Activated CD4-positive, alpha-beta memory T cell treated with anti-CD3 and anti-CD28 coated beads, Interleukin-2, amount 10 ng/mL, durations not matched to agents 7 days and 5 days (primary cell): ENCODE measurements at regions not wholly inside any gene's neighbourhood (a gene's known extent, or its start where the extent isn't known, plus 50 kb on each side); places are given as distances from the start of the nearest gene placed in this dataset.

Experiments used
- CTCF ChIA-PET: fragments of 350-600 bp; sonication (Branson Sonifier 250); formaldehyde crosslinking; loops from one replicate; lab custom pipeline; 2021; ENCODE audit warnings: antibody characterized with exemption, inconsistent platforms; lab: Charles Lee
- POLR2A ChIA-PET: fragments of 350-600 bp; sonication (Branson Sonifier 250); formaldehyde crosslinking; loops from one replicate; lab custom pipeline; 2021; ENCODE audit warnings: antibody characterized with exemption; lab: Charles Lee
- DNase-seq: peaks from one replicate; pipeline ENCODE4 v3.0.0-alpha.2; 2020
- H3K27ac Mint-ChIP-seq: one replicate; pipeline ENCODE4 v1.8.0; 2021; ENCODE audit warnings: mild to moderate bottlenecking, mixed read lengths
- H3K27me3 Mint-ChIP-seq: one replicate; pipeline ENCODE4 v1.8.0; 2021; ENCODE audit warnings: mixed read lengths
- H3K36me3 Mint-ChIP-seq: one replicate; pipeline ENCODE4 v1.8.0; 2021; ENCODE audit warnings: low read depth, mixed read lengths
- H3K4me1 Mint-ChIP-seq: one replicate; pipeline ENCODE4 v1.8.0; 2021; ENCODE audit warnings: mixed read lengths
- H3K4me3 Mint-ChIP-seq: one replicate; pipeline ENCODE4 v1.8.0; 2021; ENCODE audit warnings: mild to moderate bottlenecking, mixed read lengths
- H3K9me3 Mint-ChIP-seq: one replicate; pipeline ENCODE4 v1.8.0; 2021; ENCODE audit warnings: mixed read lengths

- H3K36me3 Mint-ChIP-seq = no peaks in the 10 kb centered on the region
- H3K27ac Mint-ChIP-seq = no peak overlapping the region
- H3K4me1 Mint-ChIP-seq = no peaks in the 10 kb centered on the region
- no peak for DNase-seq
- H3K9me3 Mint-ChIP-seq = peaks cover 16% of the 10 kb centered on the region
- H3K27me3 Mint-ChIP-seq = no peaks in the 10 kb centered on the region
- no peak overlapping the region for H3K4me3 Mint-ChIP-seq
- POLR2A ChIA-PET = no interaction called here
- CTCF ChIA-PET = no interaction called here
Observed at GRCh38 chr21:16667395-16667794, 845.4 kb upstream of the CXADR start.

- ChIA-PET POLR2A (no interaction called here), CTCF (no interaction called here)
- Mint-ChIP-seq H3K36me3 (no peaks in the 10 kb centered on the region), H3K4me3 (no peak overlapping the region), H3K27me3 (no peaks in the 10 kb centered on the region), H3K9me3 (peaks cover 2% of the 10 kb centered on the region), H3K4me1 (no peaks in the 10 kb centered on the region), H3K27ac (no peak overlapping the region)
- DNase-seq = no peak
Observed at GRCh38 chr21:16674949-16675348, 837.9 kb upstream of the CXADR start.

DNA sequence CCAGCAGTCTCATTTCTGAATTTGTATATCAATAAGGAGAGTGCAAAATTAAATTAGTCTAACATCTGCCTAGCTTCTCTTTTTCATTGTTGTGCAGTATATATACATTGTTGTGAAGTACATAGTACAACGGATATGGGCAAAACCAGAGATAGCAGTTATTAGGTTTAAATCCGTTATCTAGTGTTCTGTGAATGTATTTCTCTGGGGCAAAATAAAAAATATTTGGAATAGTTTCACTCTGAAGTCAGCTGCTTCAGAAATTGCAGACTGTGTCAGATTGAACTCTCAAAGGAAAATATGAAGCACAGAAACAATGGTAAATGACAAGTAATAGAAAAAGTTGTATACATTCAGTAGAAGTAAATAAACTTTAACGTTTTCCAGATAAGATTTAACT is 836.5 kb upstream of the CXADR start:
- H3K27ac Mint-ChIP-seq = no peak overlapping the region
- no peaks in the 10 kb centered on the region for H3K4me1 Mint-ChIP-seq
- CTCF ChIA-PET = no interaction called here
- peaks cover 4% of the 10 kb centered on the region for H3K9me3 Mint-ChIP-seq
- H3K27me3 Mint-ChIP-seq = no peaks in the 10 kb centered on the region
- no peak for DNase-seq
- H3K4me3 Mint-ChIP-seq = no peak overlapping the region
- H3K36me3 Mint-ChIP-seq = no peaks in the 10 kb centered on the region
- POLR2A ChIA-PET = no interaction called here

DNA sequence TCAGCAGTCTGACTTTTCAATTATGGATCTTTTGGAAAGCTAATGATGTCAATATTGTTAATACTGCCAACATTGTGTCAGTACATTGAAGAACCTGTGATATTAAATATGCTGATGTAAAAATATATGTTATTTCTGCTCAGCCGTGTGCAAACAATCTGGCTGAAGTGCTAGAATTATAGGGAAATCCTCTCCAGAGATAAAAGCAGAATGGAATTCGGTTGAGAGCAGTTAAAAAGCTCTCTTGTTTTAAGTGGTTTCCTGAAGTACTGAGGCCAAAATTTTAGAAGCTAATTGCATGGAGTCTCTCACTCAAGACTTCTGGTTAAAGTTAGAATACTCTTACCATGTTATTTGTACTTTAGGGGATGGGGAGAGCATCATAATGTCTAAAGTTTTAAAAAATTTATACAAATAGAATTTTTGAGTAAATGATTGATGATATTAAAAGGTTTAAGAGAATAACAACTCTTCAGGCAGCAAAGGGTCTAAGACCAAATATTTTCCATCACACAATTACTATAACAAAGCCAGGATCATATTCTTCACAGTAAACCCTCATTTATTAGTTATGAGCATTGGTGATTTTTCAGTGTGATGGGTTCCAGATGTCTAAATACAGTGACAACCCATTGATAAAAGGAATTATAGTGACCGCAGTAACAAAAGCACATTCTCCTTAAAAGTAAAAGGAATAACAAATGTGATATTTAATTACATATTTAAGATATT is 834.2 kb upstream of the CXADR start:
- ChIA-PET POLR2A (no interaction called here), CTCF (no interaction called here)
- no peaks in the 10 kb centered on the region for H3K27me3 Mint-ChIP-seq
- H3K36me3 Mint-ChIP-seq = no peaks in the 10 kb centered on the region
- no peak overlapping the region for H3K27ac Mint-ChIP-seq
- peaks cover 4% of the 10 kb centered on the region for H3K9me3 Mint-ChIP-seq
- no peak for DNase-seq
- H3K4me3 Mint-ChIP-seq = no peak overlapping the region
- H3K4me1 Mint-ChIP-seq = no peaks in the 10 kb centered on the region

DNA sequence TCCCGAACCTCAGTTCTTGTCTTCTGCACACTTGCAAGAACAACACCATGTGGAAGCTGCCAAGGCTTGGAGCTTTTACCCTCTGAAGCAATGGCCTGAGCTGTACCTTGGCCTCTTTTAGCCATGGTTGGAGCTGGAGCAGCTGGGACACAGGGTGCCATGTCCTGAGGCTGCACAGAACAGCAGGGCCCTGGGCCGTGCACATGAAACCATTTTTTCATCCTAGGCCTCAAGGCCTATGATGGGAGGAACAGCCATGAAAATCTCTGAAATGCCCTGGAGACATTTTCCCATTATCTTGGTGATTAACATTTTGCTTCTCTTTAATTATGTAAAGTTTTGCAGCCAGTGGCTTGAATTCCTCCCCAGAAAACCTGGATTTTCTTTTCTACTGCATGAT is 817.8 kb upstream of the CXADR start:
- no peak for DNase-seq
- H3K27me3 Mint-ChIP-seq = no peaks in the 10 kb centered on the region
- no peak overlapping the region for H3K4me3 Mint-ChIP-seq
- H3K27ac Mint-ChIP-seq = no peak overlapping the region
- peaks cover 31% of the 10 kb centered on the region for H3K9me3 Mint-ChIP-seq
- POLR2A ChIA-PET = no interaction called here
- H3K36me3 Mint-ChIP-seq = no peaks in the 10 kb centered on the region
- CTCF ChIA-PET = no interaction called here
- H3K4me1 Mint-ChIP-seq = no peaks in the 10 kb centered on the region

GRCh38 chr21:16707274-16707673 is 805.6 kb upstream of the CXADR start:
- Mint-ChIP-seq H3K27ac (no peak overlapping the region), H3K9me3 (peaks cover 15% of the 10 kb centered on the region)
- CTCF ChIA-PET = no interaction called here

GRCh38 chr21:16708101-16708835 is 804.6 kb upstream of the CXADR start:
- POLR2A ChIA-PET = no interaction called here
- Mint-ChIP-seq H3K9me3 (peaks cover 10% of the 10 kb centered on the region), H3K27ac (no peak overlapping the region), H3K36me3 (no peaks in the 10 kb centered on the region), H3K4me3 (no peak overlapping the region), H3K27me3 (no peaks in the 10 kb centered on the region), H3K4me1 (no peaks in the 10 kb centered on the region)
- CTCF ChIA-PET = no interaction called here
- DNase-seq = no peak

More at GRCh38 chr21:16707274-16707673, 805.6 kb upstream of the CXADR start:
- no peak for DNase-seq
- Mint-ChIP-seq H3K36me3 (no peaks in the 10 kb centered on the region), H3K4me1 (no peaks in the 10 kb centered on the region), H3K27me3 (no peaks in the 10 kb centered on the region), H3K4me3 (no peak overlapping the region)
- POLR2A ChIA-PET = no interaction called here

- Mint-ChIP-seq H3K4me3 (no peak overlapping the region), H3K27me3 (no peaks in the 10 kb centered on the region), H3K9me3 (peaks cover 11% of the 10 kb centered on the region), H3K27ac (no peak overlapping the region), H3K4me1 (no peaks in the 10 kb centered on the region), H3K36me3 (no peaks in the 10 kb centered on the region)
- ChIA-PET CTCF (no interaction called here), POLR2A (no interaction called here)
- DNase-seq = no peak
Observed at GRCh38 chr21:16709866-16710550, 802.8 kb upstream of the CXADR start.

GRCh38 chr21:16711757-16712156 is 801.1 kb upstream of the CXADR start:
- no peak for DNase-seq
- ChIA-PET CTCF (no interaction called here), POLR2A (no interaction called here)
- no peaks in the 10 kb centered on the region for H3K4me1 Mint-ChIP-seq
- no peaks in the 10 kb centered on the region for H3K36me3 Mint-ChIP-seq
- peaks cover 11% of the 10 kb centered on the region for H3K9me3 Mint-ChIP-seq
- H3K27me3 Mint-ChIP-seq = no peaks in the 10 kb centered on the region
- no peak overlapping the region for H3K27ac Mint-ChIP-seq
- no peak overlapping the region for H3K4me3 Mint-ChIP-seq

- no peaks in the 10 kb centered on the region for H3K4me1 Mint-ChIP-seq
- DNase-seq = no peak
- H3K27me3 Mint-ChIP-seq = no peaks in the 10 kb centered on the region
- ChIA-PET CTCF (no interaction called here), POLR2A (no interaction called here)
- H3K27ac Mint-ChIP-seq = no peak overlapping the region
- no peaks in the 10 kb centered on the region for H3K36me3 Mint-ChIP-seq
- no peak overlapping the region for H3K4me3 Mint-ChIP-seq
- H3K9me3 Mint-ChIP-seq = peaks cover 12% of the 10 kb centered on the region
Observed at GRCh38 chr21:16713331-16714117, 799.3 kb upstream of the CXADR start.

DNA sequence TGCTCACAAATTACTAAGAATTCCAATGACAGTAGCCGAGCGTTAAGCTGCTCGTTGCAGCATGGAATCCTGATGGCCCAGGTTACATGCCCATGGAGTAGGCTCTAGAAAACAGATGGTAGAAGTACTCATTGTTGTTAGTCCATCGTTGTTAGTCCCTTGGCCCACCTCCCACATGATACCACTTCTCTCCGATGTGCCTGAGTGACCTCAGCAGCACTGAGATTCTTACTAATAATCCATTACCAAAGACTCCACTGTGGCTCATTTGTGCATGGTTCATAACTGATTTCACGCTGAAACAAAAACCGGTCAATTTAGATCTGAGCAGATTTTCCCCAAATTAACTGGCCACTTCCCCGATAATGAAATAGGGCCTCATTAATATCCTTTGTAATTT is 772.3 kb upstream of the CXADR start:
- no peak for DNase-seq
- CTCF ChIA-PET = no interaction called here
- no peaks in the 10 kb centered on the region for H3K36me3 Mint-ChIP-seq
- POLR2A ChIA-PET = no interaction called here
- no peak overlapping the region for H3K4me3 Mint-ChIP-seq
- peaks cover 28% of the 10 kb centered on the region for H3K9me3 Mint-ChIP-seq
- no peaks in the 10 kb centered on the region for H3K4me1 Mint-ChIP-seq
- H3K27ac Mint-ChIP-seq = no peak overlapping the region
- H3K27me3 Mint-ChIP-seq = no peaks in the 10 kb centered on the region

DNA sequence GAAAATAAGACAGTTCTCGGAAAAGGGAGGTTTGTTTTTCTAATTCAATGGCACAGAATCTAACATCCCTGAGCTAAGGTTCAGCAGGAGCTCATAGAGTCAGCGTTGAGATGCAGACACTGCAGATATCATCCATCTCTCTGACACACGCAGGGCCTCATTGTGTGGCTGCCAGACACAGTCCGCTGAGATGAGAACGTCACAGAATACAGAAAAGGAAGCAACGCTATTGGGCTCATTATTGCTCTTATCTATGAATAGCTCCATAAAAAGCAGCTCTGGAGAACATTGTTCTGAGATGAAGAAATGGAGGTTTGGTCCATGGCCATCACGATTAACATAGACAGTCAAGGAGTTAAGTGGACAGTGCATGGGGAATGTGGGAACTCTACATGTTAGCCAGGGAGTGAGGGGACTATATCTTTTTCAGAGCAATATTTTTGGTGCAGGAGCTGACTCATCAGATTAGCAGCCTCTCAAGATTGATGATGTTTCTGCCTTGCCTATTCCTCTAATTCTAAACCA is 771.6 kb upstream of the CXADR start:
- DNase-seq = no peak
- CTCF ChIA-PET = no interaction called here
- POLR2A ChIA-PET = no interaction called here
- Mint-ChIP-seq H3K9me3 (peaks cover 26% of the 10 kb centered on the region), H3K36me3 (no peaks in the 10 kb centered on the region), H3K4me3 (no peak overlapping the region), H3K4me1 (no peaks in the 10 kb centered on the region), H3K27me3 (no peaks in the 10 kb centered on the region), H3K27ac (no peak overlapping the region)

GRCh38 chr21:16742131-16742641 is 770.7 kb upstream of the CXADR start:
- CTCF ChIA-PET = no interaction called here
- H3K9me3 Mint-ChIP-seq = peaks cover 23% of the 10 kb centered on the region
- DNase-seq = no peak
- H3K27ac Mint-ChIP-seq = no peak overlapping the region
- no peak overlapping the region for H3K4me3 Mint-ChIP-seq
- no peaks in the 10 kb centered on the region for H3K36me3 Mint-ChIP-seq
- POLR2A ChIA-PET = no interaction called here
- H3K4me1 Mint-ChIP-seq = no peaks in the 10 kb centered on the region
- no peaks in the 10 kb centered on the region for H3K27me3 Mint-ChIP-seq
